Large intestine (tissue), 3 donors: ENCODE measurements at regions not wholly inside any gene's neighbourhood (a gene's known extent, or its start where the extent isn't known, plus 50 kb on each side); places are given as distances from the start of the nearest gene placed in this dataset.

Experiments used
- DNase-seq, 2 donors: peaks; one replicate each; pipeline versions ENCODE4 v3.0.0 to v3.0.0-alpha.2; 2013
- H3K27ac ChIP-seq: one replicate; pipeline ENCODE4 v1.5.1; 2013; ENCODE audit warnings: low read length
- H3K27me3 ChIP-seq: 2 replicates; pipeline ENCODE4 v1.6.1; 2013; ENCODE audit warnings: low read length; ENCODE audit not compliant: control insufficient read depth, insufficient read depth
- H3K36me3 ChIP-seq: 2 replicates; pipeline ENCODE4 v1.6.1; 2013; ENCODE audit warnings: low read length; ENCODE audit not compliant: control insufficient read depth, insufficient read depth
- H3K4me1 ChIP-seq: one replicate; pipeline ENCODE4 v1.6.1; 2013; ENCODE audit warnings: low read length; ENCODE audit not compliant: control insufficient read depth, insufficient read depth
- H3K4me3 ChIP-seq: one replicate; pipeline ENCODE4 v1.5.1; 2013; ENCODE audit warnings: low read length
- H3K9me3 ChIP-seq: one replicate; pipeline ENCODE4 v1.6.1; 2013; ENCODE audit warnings: mild to moderate bottlenecking, low read depth, low read length, moderate library complexity; ENCODE audit not compliant: control insufficient read depth
- WGBS: methylation state at CpG from one replicate; pipeline ENCODE4 v1.1.5; 2013; ENCODE audit warnings: low lambda C conversion rate; ENCODE audit not compliant: insufficient coverage; 5-methylcytosine and 5-hydroxymethylcytosine counted together

DNA sequence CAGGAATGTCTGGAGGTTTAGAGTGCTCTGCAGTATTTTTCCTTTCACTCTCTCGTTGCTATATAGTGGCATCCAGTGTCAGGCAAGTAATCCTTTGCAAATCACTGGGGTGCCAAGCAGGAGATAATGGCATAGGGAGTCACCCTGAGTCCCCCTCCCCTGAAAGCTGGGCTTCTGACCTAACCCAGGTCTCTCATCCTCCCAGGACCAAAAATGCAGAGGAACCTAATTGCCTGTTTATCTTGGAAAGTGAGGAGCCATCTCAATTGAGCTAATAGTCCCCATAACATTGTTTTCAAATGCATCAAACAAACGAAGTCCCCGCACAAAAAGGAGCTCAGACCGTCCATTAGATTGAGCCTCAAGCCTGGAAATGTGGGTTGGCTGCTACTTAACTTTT is 368.0 kb upstream of the IRX2 start:
- Histone ChIP-seq H3K4me1 (peaks cover 7% of the 10 kb centered on the region), H3K27me3 (peaks cover 69% of the 10 kb centered on the region), H3K9me3 (peaks cover 3% of the 10 kb centered on the region), H3K4me3 (no peak overlapping the region), H3K36me3 (no peaks in the 10 kb centered on the region), H3K27ac (no peak overlapping the region)
- WGBS = no CpG with 5 or more reads among the region's 4 CpGs
- DNase-seq = no peak

GRCh38 chr5:3118340-3118739 is 366.9 kb upstream of the IRX2 start:
- no CpG with 5 or more reads among the region's 15 CpGs for WGBS
- Histone ChIP-seq H3K4me1 (peaks cover 7% of the 10 kb centered on the region), H3K36me3 (no peaks in the 10 kb centered on the region), H3K4me3 (no peak overlapping the region), H3K27me3 (peaks cover 67% of the 10 kb centered on the region), H3K9me3 (peaks cover 3% of the 10 kb centered on the region), H3K27ac (no peak overlapping the region)
- no peak for DNase-seq

DNA sequence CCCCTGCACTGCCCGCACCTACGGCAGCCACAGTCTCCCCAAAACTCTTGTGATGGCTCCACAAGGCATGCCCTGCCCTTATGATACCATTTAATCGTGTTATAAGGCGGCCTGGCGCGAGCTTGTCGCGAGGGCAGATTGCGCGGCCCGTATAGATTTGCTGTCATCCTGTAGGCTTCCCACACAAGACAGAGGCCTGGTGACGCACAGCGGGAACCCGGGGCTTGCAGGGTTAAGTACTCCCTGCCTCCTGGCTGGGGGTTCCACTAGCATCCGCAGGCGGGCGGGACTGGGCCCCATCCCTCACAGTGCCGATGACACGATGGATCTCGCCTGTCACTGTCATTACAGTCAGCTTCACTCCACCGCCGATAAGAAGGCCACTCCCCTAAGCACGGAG is 364.9 kb upstream of the IRX2 start:
- H3K27me3 ChIP-seq = peaks cover 56% of the 10 kb centered on the region
- no peaks in the 10 kb centered on the region for H3K36me3 ChIP-seq

DNA sequence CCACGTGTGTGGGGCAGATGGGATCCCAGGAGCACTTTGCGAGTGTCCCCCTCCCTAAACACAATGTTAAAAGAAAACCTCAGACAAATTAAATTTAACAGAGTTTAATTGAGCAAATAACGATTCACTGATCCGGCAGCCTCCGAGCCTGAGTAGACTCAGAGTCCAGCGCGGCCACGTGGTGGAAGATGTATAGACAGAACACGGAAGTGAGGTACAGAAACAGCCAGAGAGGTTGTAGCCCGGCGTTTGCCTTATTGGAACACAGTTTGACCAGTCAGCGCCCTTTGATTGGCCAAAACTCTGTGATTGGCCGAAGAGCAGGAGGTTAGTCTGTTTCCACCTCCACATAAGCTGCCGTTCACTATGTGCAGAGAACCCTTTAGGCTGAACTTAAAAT is 363.0 kb upstream of the IRX2 start:
- Histone ChIP-seq H3K4me1 (no peaks in the 10 kb centered on the region), H3K9me3 (no peaks in the 10 kb centered on the region), H3K4me3 (no peak overlapping the region), H3K36me3 (no peaks in the 10 kb centered on the region), H3K27me3 (peaks cover 38% of the 10 kb centered on the region), H3K27ac (no peak overlapping the region)
- DNase-seq = no peak
- 100% methylated on average over 1 of the region's 14 CpGs for WGBS

More for the DNA sequence above, 364.9 kb upstream of the IRX2 start:
- Histone ChIP-seq H3K4me3 (no peak overlapping the region), H3K9me3 (peaks cover 3% of the 10 kb centered on the region), H3K27ac (no peak overlapping the region), H3K4me1 (peaks cover 2% of the 10 kb centered on the region)
- WGBS = no CpG with 5 or more reads among the region's 23 CpGs
- DNase-seq = no peak

DNA sequence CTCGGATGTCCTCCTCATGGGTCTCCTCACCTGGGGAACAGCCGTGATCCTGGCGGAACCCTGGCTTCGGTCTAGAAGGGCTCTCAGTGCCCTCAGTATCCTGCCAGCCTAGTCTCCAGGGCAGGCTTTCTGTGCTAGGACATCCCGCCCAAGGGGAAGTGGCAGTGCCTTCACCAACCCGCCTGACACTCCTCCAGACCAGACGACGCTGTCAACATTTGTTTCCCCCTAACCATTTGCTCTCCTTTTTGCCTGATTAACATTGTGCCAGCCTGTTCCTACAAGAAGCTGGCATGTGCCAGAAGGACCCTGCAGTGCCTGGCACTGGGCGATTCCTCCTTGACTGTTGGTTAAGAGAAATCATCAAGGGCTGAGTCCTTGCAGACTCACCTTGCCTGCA is 358.9 kb upstream of the IRX2 start:
- Histone ChIP-seq H3K36me3 (no peaks in the 10 kb centered on the region), H3K27me3 (peaks cover 26% of the 10 kb centered on the region), H3K9me3 (no peaks in the 10 kb centered on the region), H3K4me3 (no peak overlapping the region), H3K27ac (no peak overlapping the region), H3K4me1 (no peaks in the 10 kb centered on the region)
- no CpG with 5 or more reads among the region's 9 CpGs for WGBS
- no peak for DNase-seq

DNA sequence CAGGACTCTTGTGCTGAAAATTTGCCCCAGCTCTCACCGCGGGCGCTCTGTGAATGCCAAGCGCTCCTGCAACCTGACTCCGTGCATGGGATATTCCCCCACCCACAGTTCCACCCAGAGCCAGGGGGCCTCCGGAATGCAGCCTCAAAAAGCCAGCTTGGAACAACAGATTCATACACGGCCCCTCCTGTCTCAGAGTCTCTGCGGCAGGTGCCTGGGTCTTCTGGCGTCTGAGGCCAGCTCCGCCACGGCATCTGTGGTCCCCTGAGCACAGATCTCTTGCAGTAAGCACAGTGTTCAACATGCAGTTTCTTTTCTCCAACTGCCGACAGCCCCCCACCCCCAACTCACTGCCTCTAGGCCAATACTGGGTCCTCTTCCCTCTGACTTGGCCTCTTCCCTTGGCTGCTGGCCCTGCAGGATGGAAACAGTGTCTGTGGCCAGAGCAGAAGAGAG is 355.7 kb upstream of the IRX2 start:
- Histone ChIP-seq H3K9me3 (no peaks in the 10 kb centered on the region), H3K27me3 (peaks cover 45% of the 10 kb centered on the region)

GRCh38 chr5:3105581-3105980 is 354.1 kb upstream of the IRX2 start:
- Histone ChIP-seq H3K9me3 (no peaks in the 10 kb centered on the region), H3K4me3 (no peak overlapping the region), H3K27me3 (peaks cover 55% of the 10 kb centered on the region), H3K36me3 (no peaks in the 10 kb centered on the region), H3K4me1 (no peaks in the 10 kb centered on the region), H3K27ac (no peak overlapping the region)
- DNase-seq = no peak
- WGBS = no CpG with 5 or more reads among the region's 9 CpGs

More for the DNA sequence above, 355.7 kb upstream of the IRX2 start:
- Histone ChIP-seq H3K27ac (no peak overlapping the region), H3K4me1 (no peaks in the 10 kb centered on the region), H3K4me3 (no peak overlapping the region), H3K36me3 (no peaks in the 10 kb centered on the region)
- WGBS = no CpG with 5 or more reads among the region's 12 CpGs
- no peak for DNase-seq

DNA sequence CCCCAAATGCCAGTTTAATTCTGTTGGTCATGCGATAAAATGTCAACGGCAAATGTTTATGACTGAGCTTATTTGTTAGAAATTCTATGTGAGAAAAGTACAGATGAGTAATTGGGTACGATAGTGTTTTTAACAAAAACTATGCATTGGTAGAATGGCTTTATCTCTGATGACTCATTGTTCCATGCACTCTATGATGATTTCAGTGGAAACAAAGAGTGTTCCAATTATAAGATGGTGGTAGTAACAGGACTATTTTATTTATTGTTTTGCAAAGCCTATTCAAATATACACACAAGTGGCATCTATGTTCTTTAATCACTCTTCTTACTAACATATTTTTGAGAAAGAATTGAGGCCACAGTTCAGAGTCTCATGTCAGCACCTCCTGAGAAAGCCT is 353.7 kb upstream of the IRX2 start:
- Histone ChIP-seq H3K4me3 (no peak overlapping the region), H3K27me3 (peaks cover 59% of the 10 kb centered on the region), H3K9me3 (no peaks in the 10 kb centered on the region), H3K4me1 (no peaks in the 10 kb centered on the region), H3K36me3 (no peaks in the 10 kb centered on the region), H3K27ac (no peak overlapping the region)
- WGBS = 73% methylated on average over 1 of the region's 3 CpGs
- DNase-seq = no peak

DNA sequence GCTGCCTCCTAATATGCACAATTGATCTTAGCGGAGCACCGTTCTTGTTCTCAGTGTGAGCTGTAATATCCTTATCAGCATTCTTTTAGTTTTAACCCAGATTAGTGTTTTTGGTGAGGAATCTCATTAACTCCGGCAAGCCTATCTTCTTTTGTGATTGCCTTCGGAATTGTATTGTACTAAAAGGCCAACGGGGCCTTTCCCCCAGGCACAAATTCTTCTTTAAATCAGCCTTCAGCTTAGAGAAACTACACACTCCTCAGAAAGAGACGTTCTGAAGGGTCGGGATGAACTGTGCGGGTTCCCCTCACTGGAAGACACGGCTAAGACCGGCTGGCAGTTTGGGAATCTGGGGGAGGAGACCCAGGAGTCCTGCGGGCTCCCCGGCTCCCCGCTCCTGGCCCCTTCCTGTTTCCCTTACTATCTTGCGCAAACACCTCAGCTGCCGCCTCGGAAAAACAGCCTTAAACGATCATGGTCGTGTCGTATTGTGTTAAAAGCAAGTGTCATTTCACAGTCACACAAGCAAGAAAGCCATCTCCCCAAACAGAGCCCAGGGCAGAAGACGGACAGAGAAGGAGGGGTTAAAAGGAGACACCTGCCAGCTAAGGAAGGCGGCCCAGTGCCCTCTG is 353.1 kb upstream of the IRX2 start:
- no peak for DNase-seq
- H3K4me1 ChIP-seq = no peaks in the 10 kb centered on the region
- H3K27me3 ChIP-seq = peaks cover 60% of the 10 kb centered on the region
- H3K36me3 ChIP-seq = no peaks in the 10 kb centered on the region
- WGBS = 67% methylated on average over 1 of the region's 21 CpGs
- no peaks in the 10 kb centered on the region for H3K9me3 ChIP-seq
- H3K4me3 ChIP-seq = no peak overlapping the region
- H3K27ac ChIP-seq = no peak overlapping the region

- no peak overlapping the region for H3K4me3 ChIP-seq
- no peaks in the 10 kb centered on the region for H3K9me3 ChIP-seq
- no peaks in the 10 kb centered on the region for H3K36me3 ChIP-seq
- DNase-seq = no peak
- peaks cover 62% of the 10 kb centered on the region for H3K27me3 ChIP-seq
- 27% methylated on average over 2 of the region's 21 CpGs for WGBS
- no peak overlapping the region for H3K27ac ChIP-seq
- no peaks in the 10 kb centered on the region for H3K4me1 ChIP-seq
Measured at GRCh38 chr5:3103262-3103811, 351.9 kb upstream of the IRX2 start.

GRCh38 chr5:3102531-3102930 is 351.1 kb upstream of the IRX2 start:
- Histone ChIP-seq H3K36me3 (no peaks in the 10 kb centered on the region), H3K4me3 (no peak overlapping the region), H3K27me3 (peaks cover 58% of the 10 kb centered on the region), H3K27ac (no peak overlapping the region), H3K4me1 (no peaks in the 10 kb centered on the region), H3K9me3 (no peaks in the 10 kb centered on the region)
- DNase-seq = no peak
- WGBS = no CpG with 5 or more reads among the region's 4 CpGs
